SIG-M5 treated with dmso at 0.1 percent for 504 hours (cell line): ENCODE measurements at regions not wholly inside any gene's neighbourhood (a gene's known extent, or its start where the extent isn't known, plus 50 kb on each side); places are given as distances from the start of the nearest gene placed in this dataset.
"Not testable (repeated sequence)": the region's sequence is repeated elsewhere in the genome, so short reads cannot be mapped to it uniquely, and the experiment has no call there.

ENCODE experiments used
- DNase-seq: peaks from one replicate; lab custom pipeline; 2025; ENCODE audit not compliant: unreplicated experiment; lab: John Stamatoyannopoulos, UW

DNA sequence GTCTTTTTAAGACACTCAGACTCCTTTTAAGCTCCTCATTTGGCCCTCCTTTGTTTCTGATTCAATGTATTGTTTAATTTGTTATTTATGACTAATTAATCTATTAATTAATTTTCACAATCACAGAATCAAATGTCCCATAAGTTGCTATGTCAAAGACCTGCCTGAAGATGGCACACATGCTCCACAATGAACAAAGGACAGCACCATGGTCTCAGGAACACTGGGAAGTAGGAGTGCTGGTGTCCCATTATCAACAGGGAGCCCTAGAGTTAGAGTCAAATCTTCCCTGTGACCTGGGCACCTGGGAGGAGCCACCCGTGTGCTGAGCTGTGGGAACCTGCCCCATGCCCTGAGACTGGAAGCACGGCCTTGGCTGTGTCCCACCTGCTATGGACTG, 1164.3 kb downstream of the RPIA start:
- DNase-seq, result not testable (repeated sequence)

DNA sequence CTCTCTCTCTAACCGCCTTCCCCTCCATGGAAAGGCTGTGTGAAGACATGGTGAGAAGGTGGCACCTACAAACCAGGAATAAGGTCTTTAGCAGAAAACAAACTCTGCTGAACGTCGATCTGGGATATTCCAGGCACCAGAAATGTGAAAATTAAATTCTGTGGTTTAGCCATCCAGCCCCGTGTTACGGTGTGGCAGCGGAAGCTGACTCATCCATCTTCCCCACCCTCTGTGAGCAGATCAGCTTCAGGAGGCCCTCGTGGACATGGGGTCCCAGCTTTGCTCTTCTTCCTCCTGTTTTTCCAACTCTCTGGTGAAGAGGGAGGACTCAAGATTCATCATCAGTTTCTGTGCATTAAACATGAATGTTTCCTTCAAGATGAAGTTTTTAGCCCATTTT, 1164.8 kb downstream of the RPIA start:
- not testable (repeated sequence) for DNase-seq

DNA sequence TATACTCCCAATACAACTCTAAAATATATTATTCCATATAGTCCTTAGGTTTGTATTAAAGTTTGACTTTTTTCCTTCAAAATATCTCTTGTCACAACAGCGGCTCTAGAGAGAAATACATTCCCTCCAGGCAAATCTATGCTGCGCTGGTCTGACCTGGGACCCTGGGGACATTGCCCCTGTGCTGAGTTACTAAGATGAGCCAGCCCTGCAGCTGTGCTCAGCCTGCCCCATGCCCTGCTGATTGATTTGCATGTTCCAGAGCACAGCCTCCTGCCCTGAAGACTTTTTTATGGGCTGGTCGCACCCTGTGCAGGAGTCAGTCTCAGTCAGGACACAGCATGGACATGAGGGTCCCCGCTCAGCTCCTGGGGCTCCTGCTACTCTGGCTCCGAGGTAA, 1170.7 kb downstream of the RPIA start:
- DNase-seq, result not testable (repeated sequence)

DNA sequence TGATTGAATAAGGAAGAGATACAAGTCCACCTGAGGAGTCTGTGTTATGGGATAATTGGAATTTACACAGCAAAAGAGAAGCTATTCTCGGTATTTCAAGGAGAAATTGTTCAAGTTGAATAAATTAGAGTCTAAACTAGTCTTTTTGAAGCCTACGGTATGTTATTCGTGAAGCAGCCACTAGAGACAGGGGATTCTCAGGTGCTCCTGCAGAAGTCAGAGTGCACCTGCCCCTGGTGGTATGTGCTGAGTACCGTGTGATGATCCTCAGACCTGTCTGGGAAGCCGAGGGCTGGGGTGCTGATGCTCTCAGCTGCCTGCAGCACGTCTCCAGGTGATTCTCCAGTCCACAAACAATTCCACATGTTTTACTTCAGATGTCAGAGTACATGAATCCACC, 1171.7 kb downstream of the RPIA start:
- not testable (repeated sequence) for DNase-seq

DNA sequence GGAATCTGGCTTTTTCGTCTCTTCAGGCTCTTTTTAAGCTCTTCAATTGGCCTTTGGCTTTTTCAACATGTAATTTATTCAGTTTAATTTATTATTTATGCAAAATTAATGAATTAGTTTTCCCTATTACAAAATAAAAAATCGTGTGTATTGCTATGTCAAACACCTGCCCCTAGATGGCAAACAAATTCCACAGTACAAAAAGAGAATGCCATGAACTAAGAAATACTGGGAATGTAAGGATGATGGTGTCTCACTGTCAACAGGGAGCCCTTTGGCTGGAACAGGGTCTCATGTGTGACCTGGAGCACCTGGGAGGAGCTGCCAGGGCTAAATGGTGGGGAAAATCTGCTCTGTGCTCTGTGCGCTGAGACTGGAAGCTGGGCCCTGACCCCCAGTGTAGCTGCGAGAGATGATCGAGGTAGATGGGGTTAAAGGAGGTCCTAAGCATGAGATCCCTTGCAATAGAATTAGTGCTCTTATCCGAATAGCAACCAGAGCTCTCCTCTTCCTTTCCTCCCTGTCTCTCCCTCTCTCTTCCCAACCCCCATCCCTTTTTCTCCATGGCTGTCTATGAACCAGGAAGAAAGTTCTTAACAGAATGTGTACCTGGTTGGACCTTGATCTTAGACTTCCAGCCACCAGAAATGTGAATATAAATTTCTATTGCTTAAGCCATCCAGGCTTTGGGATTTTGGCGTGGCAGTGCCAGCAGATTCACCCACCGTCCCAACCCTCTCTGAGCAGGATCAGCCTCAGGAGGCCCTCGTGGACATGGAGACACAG, 1183.5 kb downstream of the RPIA start:
- not testable (repeated sequence) for DNase-seq

DNA sequence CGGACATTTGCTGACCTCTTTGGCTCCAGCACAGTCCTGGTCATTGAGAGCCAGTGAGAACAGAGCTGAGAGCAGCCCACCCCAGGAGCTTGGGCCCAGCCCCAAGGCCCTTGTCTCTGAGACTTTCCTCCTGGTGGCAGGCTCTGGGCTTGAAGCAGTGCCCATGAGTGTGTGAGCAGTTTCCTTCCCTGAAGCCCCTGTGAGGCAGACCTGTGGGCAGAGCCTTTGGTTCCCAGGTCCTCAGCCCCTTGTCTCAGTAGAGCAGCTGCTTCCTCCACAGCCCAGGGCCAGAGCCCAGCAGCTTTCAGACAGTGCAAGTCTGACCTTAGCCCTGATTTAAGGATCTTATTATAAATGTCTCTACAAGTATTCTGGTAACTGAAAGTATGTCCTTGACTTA, 1185.0 kb downstream of the RPIA start:
- not testable (repeated sequence) for DNase-seq

DNA sequence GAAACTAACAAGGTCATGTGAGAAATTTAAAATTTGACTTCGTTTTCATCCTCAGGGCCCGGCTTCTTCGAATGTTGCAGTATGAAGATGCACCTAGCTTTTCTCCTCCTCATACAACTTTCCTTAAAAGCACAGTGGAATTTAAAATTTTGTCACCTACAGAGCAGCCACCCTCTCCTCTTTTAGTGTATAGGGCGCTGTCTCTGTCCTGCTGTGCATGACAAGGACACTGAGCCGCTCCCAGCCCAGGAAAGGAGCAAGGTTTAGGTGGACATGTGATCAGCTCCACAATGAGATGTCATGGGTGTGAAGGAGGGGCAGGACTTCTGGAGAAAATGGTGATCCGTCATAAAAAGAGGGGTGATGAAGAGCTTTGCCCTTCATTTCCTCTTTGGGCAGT, 1185.4 kb downstream of the RPIA start:
- not testable (repeated sequence) for DNase-seq

DNA sequence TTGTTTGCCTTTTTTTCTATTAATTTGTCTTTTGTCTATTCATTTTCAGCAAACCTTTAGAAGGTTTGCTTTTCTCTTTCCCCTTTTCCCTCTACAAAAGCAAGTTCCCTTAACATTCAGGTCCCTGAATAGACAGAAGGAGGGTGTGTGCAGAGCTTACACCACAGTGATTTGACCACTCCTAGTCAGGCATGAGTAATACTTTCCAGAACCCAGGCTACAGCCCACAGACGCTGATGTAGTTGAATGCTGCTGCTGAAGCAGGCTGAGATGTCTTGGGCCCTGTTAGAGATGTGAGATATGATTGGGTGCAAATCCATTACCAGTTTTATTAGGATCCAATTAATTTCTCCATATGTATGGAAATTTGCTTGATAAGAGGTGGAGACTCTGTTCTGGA, 1191.4 kb downstream of the RPIA start:
- not testable (repeated sequence) for DNase-seq

DNA sequence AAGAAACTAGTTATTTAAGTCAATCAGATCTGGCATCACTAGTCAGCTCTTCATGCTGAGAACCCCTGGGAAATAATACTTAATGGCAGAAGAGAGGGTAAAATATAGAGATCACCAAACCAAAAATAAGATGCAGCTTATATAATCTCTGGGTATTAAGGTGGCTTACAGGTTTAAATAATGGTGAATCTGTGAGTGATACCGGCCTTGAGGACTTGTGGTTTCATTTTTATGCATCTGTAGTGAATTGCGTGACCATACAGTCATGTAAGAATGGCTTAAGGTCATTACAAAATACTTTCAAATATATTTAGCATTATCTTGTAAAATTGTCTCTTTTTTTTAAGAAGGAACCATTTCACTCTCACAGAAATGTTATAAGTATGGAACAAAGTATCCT, 1192.2 kb downstream of the RPIA start:
- not testable (repeated sequence) for DNase-seq

DNA sequence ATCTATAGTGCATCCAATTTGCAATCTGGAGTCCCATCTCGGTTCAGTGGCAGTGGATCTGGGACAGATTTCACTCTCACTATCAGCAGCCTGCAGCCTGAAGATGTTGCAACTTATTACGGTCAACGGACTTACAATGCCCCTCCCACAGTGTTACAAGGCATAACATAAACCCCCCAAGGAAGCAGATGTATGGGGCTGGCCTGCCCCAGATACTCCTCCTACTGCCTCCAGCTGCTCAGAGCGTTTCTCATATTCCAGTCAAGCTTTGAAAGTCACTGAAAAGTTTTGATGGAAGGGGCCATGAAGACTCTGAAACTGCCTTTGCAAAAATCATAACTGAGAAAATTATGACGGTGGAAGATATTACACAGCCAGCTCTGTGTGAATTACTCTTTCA, 1193.6 kb downstream of the RPIA start:
- not testable (repeated sequence) for DNase-seq

DNA sequence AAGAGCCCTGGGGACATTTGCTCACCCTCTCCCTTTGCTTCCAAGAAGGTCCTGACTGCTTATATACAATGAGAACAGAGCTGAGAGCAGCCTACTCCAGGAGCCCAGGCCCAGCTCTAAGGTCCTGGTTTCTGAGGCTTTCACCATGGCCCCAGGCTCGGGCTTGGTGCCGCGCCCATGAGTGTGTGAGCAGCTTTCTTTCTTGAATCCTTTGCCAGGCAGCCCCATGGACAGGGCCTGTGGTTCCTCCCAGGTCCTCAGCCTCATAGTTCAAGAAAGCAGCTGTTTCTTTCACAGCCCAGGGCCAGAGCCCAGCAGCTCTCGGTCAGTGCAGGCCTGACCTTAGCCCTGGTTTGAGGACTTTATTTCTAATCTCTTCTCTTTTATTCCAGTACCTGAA, 1197.2 kb downstream of the RPIA start:
- not testable (repeated sequence) for DNase-seq

DNA sequence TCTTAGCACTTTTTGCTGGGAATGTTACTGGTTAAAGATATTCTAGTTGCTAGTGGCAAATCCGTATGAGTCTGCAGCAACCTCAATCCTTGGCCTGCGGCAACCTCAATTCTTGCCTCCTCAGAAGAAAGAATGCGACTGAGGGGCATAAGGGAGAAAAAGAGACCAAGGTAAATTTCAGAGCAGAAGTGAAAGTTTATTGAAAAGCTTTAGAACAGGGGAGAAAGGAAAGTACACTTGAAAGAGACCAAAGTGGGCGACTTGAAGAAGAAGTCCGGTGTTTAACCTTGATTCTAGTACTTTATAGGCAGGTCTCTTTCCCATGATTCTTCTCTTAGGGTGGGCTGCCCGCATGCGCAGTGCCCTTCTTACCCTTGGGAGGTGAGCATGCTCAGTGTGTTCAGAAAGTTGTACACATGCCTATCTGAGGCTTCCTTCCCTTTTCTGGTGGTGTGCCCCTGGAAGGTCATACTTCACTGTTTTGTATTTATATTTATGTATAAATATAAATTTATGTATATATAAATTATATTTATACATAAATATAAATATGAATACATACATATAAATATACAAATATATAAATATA, 1198.8 kb downstream of the RPIA start:
- not testable (repeated sequence) for DNase-seq

DNA sequence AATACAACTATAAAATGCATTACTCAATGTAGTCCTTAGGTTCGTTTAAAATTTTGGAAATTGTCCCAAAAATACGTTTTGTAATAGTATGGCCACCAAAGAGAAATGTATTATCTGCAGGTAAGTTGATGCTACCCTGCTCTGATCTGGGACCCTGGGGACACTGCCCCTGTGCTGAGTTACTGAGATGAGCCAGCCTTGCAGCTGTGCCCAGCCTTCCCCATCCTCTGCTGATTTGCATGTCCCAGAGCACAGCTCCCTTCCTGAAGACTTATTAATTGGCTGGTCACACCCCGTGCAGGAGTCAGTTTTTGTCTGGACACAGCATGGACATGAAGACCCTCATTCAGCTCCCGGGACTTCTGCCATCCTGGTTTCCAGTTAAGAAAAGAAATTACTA, 1203.5 kb downstream of the RPIA start:
- not testable (repeated sequence) for DNase-seq

DNA sequence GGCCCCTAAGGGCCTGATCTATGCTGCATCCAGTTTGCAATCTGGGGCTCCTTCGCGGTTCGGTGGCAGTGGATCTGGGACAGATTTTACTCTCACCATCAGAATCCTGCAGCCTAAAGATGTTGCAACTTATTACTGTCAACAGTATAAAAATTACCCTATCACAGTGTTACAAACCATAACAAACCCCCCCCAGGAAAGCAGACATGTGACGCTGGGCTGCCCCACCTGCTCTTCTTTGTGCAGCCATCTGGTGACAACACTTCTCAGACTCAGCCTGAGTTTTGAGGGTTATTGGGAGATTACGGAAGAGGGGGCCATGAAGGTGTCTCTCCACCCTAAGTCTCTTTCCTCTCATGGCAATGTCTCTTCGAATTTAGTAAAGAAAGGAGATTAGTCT, 1204.2 kb downstream of the RPIA start:
- DNase-seq, result not testable (repeated sequence)

DNA sequence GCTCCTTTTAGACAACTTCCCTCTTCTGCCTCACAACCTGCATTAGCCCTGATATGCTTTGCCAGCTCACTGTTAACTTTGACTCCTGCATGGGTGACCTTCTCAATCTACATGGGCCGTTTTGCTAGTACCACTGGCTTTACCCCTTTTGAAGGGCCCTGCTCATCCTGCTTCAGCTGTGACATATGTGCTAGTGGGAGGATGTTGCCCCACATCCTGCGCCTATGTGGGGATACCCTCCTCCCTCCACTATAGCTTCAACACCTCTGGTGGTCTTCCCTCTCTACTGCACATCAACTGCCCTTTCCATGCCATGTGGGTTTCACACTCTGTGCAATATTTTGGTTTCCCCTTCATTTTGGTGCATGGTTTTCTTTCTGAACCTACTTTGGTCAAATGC, 1235.5 kb downstream of the RPIA start:
- DNase-seq, result not testable (repeated sequence)

DNA sequence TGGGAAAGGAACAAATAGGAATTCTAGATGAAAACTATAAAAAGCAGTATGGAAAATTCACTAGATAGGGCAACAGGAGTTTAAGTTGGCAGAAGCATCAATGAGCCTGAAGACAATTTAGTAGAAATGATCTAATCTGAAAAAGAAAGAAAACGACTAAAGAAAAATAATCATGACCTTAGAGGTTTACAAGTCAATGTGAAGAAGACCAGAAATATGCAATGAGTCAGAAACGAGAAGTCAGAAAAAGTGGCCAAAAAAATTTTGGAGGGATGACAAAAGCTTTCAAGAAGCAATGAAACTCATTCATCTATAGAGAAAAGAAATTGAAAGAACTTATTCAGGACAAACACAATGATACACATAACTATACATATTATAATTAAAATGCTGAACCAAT, 1244.0 kb downstream of the RPIA start:
- not testable (repeated sequence) for DNase-seq

DNA sequence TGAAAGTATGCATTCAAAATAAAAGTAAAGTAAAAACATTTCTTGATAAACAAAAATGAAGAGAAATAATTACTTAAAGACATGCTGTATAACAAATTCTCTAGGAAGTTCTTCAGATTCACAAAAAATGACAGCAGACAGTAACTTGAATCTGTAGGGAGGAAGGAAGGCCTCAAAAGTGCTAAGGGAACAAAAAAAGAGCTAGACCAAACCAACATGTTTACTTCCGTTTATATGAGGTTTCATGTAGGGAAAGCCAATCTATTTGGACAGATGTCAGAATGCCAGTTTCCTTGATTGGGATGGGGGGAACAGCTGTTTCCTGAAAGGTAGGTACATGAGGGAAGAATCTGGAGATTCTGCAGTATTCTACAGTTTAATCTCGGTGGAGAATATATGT, 1244.5 kb downstream of the RPIA start:
- DNase-seq, result not testable (repeated sequence)

DNA sequence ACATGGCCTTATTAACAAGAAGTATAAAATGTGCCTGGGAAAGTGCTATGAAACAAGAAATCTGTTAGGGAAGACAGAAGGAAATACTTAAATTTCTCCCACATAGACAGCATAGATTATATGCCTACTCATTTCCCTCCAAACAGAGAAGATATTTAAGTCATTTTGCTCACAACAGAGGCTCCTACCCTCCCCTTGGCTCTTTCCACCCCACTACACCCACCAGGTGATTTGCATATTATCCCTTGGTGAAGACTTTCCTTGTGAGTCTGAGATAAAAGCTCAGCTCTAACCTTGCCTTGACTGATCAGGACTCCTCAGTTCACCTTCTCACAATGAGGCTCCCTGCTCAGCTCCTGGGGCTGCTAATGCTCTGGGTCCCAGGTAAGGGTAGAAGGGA, 1245.1 kb downstream of the RPIA start:
- not testable (repeated sequence) for DNase-seq

DNA sequence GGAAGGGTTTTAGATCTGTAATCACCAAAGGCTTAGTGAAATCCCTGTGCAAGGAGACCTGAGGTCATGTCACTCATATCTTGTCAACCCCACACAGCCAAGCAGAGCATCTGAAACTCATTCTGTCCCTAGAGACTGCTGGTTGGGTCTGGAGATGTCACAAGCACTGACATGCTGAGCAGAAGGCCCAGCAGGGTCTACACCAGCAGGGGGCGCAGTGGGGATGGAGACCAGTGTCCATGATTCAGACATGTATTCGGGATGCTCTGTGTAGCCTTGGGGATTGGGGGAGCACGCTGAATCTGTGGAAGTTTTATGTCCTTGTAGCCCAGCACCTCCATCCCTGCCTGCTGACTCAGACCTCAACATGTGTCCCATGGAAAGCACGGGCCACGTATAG, 1247.3 kb downstream of the RPIA start:
- not testable (repeated sequence) for DNase-seq

DNA sequence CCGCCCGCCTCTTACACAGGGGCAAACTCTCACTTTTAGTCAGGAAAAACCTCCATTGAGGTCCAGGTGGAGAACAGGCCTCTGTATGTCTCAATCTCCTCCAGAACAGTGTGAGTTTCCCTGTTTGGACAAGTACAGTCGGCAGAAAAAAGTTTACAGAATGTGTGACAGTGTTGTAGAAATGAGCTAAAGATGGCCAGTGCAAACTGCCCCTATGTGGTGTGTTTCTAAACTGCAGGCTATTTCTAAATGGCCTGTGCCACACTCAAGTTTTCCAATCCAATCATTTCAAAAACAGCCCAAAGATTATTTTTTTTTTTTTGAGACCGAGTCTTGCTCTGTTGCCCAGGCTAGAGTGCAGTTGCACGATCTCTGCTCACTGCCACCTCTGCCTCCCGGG, 1252.8 kb downstream of the RPIA start:
- DNase-seq, result not testable (repeated sequence)

DNA sequence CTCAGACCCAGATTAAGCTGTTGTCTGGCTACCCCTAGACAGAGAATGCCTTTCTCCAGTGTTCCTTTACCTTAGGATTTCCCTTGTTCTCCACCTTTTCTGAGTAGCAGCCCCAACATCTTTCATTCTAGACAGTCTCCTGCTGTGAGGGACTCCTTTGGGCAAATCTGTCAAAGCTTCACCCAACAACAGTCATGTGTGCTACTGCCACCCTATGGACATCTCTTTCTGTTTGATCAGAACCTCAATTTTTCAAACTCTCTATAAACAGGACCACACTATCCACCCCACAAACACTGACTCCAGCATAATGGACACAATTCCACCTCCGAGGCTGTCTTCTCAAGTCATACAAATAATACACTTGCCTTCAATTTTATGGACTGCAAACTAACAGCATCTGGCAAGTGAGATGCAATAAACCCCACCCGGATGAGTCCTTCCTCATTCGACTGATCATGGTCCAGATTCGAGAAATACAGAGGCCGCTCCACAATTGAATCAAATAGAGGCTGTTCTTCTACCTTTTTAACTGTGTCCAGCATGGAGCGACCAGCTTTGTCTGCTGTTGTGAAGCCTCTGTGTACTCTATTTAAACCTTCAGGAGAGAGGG, 1253.6 kb downstream of the RPIA start:
- DNase-seq, result not testable (repeated sequence)

DNA sequence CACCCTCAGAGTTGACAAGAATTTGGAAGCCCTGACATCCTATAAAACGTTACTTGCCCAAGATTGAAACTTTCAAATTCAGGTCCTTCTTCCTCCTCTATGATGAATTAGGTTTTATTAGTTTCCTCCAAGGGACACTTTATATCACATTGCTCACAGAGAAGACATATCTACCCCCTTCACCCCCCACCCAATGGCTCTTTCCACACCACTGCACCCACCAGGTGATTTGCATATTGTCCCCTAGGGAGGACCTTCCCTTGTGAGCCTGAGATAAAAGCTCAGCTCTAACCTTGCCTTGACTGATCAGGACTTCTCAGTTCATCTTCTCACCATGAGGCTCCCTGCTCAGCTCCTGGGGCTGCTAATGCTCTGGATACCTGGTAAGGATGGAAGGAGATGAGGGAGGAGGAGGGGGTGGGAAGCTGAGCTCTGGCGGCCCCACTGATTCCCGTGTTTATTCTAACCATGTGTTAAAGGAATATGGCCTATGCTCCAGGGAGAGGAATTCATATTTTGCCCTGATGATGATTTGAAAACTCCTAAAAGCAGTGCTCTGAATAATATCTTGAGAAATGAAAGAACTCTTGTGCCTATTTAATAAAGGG, 1255.8 kb downstream of the RPIA start:
- DNase-seq, result not testable (repeated sequence)
